Activated CD4-positive, alpha-beta T cell treated with anti-CD3 and anti-CD28 coated beads, Interleukin-2, amount 50 U/mL, for 24 hours (primary cell): ENCODE measurements at regions not wholly inside any gene's neighbourhood (a gene's known extent, or its start where the extent isn't known, plus 50 kb on each side); places are given as distances from the start of the nearest gene placed in this dataset.

Source experiments
- DNase-seq, 2 donors: peaks; one replicate each; pipeline ENCODE4 v3.0.0-alpha.2; 2020; ENCODE audit warnings: low read depth in 1 of 2, low spot score in 1 of 2

GRCh38 chr6:145189836-145190235 lies 545.5 kb downstream of the EPM2A start:
- DNase-seq, result no peak

- no peak for DNase-seq
Observed at GRCh38 chr6:145194389-145194788, 540.9 kb downstream of the EPM2A start.

DNA sequence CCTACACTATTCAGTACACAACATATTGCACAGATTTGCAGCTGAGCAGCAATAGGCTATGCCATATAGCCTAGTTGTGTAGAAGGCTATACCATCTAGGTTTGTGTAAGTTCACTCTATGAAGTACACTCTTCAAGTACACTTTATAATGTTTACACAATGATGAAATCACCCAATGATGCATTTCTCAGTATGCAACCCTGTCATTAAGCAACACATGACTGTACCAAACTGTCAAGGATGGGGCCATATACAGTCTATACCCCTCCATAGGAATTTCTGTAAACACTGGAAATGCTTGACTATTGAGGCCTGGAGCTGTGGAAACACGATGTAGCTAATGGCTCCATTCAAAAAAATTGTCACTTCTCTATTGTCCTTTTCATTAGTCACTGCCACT lies 535.4 kb downstream of the EPM2A start:
- DNase-seq, result no peak

DNA sequence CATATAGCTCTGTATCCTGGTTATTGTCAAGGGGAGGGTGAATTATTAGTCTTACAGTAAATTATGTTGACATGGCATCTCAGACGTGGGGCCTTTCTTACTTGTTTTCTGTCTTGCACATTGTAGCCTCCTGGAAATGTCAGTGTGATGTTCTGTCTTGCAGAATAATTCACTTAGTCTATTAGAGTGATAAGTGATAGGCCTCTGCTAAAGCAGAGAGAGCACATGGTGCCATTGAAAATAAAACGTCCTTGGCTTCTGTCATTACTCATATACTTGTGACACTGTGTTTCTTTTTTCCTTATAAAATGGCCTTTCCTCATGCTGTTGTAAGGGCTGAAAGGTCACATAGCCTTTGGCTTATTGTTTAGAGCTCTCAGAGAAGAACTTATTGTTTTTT lies 531.0 kb downstream of the EPM2A start:
- no peak for DNase-seq

GRCh38 chr6:145206247-145206907 lies 528.9 kb downstream of the EPM2A start:
- DNase-seq, result no peak

GRCh38 chr6:145208474-145208873 lies 526.8 kb downstream of the EPM2A start:
- no peak for DNase-seq

DNA sequence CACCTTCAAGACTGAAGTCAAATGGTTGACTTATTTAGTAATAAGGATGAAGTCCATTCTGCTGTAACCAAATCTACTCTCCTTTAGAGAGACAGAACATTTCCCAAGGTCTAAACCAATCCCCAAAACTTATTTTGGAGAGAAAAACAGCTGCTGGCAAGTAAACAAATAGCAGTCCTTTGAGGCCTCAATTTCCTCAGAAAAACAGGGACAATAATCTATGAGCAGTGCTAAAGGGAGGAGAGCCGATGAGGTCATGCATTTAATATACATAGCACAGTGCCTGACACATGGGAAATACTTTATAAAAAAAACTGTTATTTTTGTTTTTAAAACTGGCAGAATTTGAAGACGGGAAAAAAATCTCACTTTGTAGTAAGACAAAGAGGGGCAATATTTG lies 526.0 kb downstream of the EPM2A start:
- no peak for DNase-seq

- no peak for DNase-seq
Observed at GRCh38 chr6:145212813-145213212, 522.5 kb downstream of the EPM2A start.

GRCh38 chr6:145213614-145214013 lies 521.7 kb downstream of the EPM2A start:
- no peak for DNase-seq

DNA sequence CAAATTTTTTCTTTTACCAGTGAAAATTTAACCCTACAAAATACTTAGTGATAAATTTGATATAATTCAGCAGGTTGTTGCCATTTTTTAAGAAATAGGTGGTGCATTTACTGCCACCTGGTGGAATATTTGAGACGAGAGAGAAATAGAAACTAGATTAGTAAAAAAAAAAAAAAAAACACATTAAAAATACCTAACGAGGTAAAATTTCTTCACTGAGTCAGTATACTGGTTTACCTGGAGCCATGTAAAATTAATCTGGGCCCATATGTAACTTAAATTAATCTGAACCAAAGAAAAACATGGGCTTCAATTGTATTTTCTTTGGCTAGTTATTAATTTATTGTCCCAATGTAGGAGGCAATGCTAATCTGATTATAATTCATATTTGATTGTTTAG lies 520.8 kb downstream of the EPM2A start:
- no peak for DNase-seq

- DNase-seq, result no peak
Observed at GRCh38 chr6:145224450-145224849, 510.9 kb downstream of the EPM2A start.

- DNase-seq, result no peak
Observed at GRCh38 chr6:145225500-145225899, 509.8 kb downstream of the EPM2A start.

DNA sequence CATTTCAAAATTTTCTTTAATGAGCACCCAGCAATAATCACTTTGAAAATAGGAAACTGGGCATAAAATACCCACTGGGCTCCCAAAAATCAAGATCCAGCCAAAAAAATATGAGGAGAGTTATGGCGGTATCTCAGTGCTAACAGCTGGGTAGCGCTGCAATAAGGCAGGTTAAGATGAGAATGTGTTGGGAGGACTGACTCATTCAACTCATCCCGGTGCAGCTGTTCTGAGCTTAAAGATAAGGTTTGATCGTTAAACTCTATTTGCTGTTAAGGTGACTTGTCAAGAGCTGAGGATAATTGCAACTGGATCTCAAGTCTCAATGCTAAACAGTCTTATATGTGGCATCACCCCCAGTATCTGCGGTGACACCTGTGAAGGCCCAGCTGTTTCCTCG lies 507.7 kb downstream of the EPM2A start:
- DNase-seq, result no peak

DNA sequence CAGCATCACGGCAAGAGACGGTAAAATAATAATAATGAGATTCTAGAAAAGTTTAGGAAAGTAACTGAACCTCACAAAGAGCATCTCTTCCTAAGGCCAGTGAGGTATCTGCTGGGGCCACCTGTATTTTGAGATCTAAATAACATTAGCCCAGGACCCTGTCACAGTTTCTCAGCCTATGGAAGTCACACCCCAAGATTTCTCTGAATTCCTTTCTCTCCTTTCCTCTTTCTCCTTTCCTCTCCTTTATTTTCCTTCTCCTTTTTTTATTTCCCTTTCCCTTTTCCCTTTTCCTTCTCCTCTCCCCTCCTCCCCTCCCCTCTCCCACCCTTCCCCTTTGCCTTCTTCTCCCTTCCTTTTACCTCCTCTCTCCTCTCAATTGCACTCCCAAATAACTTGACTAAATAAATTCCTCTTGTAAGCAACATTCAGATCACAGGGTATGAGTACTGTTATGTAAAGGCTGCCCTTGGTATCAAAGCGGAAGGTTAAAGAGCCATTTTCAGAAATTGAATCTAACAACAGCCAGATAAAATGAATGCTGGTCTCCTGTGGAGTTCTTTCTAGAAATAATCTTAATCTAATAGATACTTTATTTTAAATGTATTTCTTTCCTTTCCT lies 506.2 kb downstream of the EPM2A start:
- no peak for DNase-seq

- no peak for DNase-seq
Observed at GRCh38 chr6:145233955-145234354, 501.4 kb downstream of the EPM2A start.

GRCh38 chr6:145235207-145235606 lies 500.1 kb downstream of the EPM2A start:
- DNase-seq, result no peak

- no peak for DNase-seq
Observed at GRCh38 chr6:145238787-145239186, 496.5 kb downstream of the EPM2A start.

GRCh38 chr6:145241039-145241438 lies 494.3 kb downstream of the EPM2A start:
- DNase-seq, result no peak

GRCh38 chr6:145241721-145242120 lies 493.6 kb downstream of the EPM2A start:
- no peak for DNase-seq

DNA sequence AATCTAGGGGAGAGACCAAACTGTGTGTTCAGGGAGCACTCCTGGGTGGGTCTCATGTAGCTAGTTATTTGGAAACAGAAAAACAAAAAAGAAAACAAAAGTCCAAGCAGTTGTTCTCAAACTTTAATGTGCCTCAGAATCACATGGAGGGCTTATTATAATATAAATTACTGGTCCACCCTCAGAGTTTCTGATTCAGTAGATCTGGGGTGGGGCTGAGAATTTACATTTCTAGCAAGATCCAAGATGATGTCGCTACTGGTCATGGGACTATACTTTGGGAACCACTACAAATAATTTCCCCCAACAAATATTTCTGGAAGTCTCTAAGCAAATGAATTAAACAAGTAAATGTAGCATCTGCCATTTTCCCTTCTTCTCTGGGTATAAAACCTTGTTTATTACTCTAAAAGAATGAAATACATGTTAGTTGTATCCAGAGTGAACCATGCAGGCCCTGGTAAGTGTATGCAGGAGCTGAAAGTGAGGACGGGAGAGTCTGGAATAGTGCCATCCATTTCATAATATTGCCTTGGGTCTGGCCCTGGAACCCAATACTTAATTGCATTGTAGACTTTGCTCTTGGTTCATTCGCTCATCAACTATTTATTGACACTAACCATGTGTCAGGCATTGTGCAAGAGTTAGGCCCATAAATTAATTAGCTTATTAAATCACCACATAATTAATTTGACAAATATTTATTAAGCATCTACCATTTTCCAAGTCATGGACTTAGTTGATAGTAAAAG lies 490.8 kb downstream of the EPM2A start:
- no peak for DNase-seq

- no peak for DNase-seq
Observed at GRCh38 chr6:145245119-145245518, 490.2 kb downstream of the EPM2A start.

DNA sequence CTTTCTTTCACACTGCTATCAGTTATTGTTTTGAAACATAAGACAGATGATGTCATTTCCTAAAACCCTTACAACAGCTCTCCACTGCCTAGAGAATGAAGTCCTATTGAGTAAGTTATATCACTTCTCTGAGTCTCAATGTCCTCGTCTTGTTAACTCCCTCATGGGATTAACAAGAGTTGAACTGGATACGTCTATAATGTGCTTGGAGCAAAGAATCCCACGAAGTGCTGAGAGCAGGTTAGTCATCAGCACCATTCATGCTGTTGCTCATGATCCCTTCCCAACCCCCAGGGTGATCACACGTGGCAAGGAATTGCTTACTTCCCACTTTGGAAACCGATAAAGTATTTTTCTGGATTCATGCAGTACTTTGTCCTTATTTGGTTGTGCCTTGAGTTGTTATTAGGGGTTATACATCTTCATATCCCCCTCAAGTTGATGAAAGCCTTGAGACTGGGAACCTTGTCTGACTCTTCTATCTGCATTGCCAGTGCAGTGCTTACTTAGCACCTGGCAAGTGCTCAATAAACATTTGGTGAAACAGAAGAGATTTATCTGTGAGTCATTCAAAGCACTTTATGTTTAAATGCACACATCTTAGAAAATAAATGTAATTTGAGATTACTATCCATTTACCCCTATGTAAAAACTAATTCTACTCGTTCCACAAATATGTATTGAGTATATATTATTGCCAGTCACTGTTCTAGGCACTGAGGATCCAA lies 487.5 kb downstream of the EPM2A start:
- DNase-seq, result no peak
